Urothelium cell line (cell line): ENCODE measurements at regions not wholly inside any gene's neighbourhood (a gene's known extent, or its start where the extent isn't known, plus 50 kb on each side); places are given as distances from the start of the nearest gene placed in this dataset.

Experiments
- DNase-seq: peaks from one replicate; pipeline ENCODE4 v3.0.0; 2011; ENCODE audit warnings: low spot score, mixed read lengths
- FAIRE-seq: peaks from 2 replicates; lab custom pipeline; 2011; peaks lifted over from hg19 to GRCh38; lab: Jason Lieb, UNC

- DNase-seq (no peak), FAIRE-seq (no peak)
Measured at GRCh38 chr13:105445796-105446195, 1089.7 kb downstream of the EFNB2 start.

DNA sequence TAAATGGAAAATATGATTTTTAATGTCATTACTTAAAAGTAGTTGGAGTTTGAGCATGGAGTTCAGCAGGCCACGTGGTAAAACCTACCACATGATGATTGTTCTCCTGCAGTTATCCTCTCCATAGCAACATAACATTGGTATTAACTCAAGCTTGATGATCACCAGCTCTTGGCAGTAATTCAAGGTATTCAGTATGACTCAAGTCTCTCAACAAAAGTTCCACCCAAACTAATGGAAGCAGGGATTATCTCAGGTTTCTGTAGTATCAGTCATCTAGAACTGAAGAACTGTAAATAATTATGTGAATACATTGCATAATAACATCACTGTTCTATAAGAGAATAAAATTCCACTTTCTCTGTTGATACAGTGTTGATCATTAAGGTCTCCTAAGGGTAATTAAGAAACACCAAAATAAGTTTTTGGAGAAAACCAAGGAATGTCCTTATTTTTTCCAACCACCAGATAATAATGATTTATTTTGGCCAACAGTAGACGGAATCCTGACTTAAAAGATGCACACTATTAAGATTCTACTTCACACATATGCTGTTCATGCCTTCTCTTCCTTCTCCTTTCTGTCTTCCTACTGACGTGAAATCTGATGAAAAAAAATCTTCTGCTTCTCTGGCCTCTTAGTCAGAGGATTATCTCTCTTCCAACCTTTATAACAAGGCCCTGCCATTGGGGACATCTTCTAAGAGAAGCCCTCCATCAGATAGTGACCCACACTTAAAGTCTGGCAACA, 1092.3 kb downstream of the EFNB2 start:
- FAIRE-seq, result no peak

GRCh38 chr13:105442040-105442439, 1093.4 kb downstream of the EFNB2 start:
- no peak for FAIRE-seq
- DNase-seq, result no peak

More for the DNA sequence above, 1092.3 kb downstream of the EFNB2 start:
- peak; percentile 65 for DNase-seq

DNA sequence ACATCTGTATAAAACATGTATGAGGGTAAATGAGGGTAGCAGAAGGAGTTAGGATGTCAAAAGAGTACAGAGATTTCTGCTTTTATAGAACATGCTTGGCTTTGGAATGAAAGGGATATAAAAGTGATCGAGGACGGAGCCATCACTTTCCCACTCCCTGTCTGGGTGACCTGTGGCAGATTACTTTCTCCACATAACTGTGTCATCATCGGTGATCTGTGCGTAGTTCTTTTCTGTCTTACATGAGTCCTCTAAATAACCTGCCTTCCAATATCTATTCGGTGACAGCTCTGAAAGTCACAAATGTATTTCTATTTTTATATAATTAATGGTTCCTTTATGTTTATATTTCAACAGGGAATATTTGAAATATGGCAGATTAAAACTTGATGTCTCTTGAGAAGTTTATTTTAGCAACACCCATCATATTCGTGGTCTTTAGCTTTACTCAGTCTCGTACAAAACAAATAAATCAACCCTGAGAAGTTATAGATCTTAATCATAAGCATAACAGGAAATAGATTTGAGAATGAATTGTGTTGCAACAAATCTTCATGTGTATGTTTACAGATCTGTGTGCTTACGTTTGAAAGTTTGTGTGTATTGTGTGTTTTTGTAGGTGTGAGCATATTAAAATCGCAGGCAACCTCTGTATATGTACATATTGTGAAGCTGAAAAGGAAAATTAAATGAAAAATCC, 1094.3 kb downstream of the EFNB2 start:
- DNase-seq (no peak), FAIRE-seq (no peak)

- no peak for FAIRE-seq
Measured at GRCh38 chr13:105436943-105437342, 1098.5 kb downstream of the EFNB2 start.

GRCh38 chr13:105432438-105432837, 1103.0 kb downstream of the EFNB2 start:
- no peak for DNase-seq
- FAIRE-seq, result no peak

More at GRCh38 chr13:105436943-105437342, 1098.5 kb downstream of the EFNB2 start:
- DNase-seq, result no peak

DNA sequence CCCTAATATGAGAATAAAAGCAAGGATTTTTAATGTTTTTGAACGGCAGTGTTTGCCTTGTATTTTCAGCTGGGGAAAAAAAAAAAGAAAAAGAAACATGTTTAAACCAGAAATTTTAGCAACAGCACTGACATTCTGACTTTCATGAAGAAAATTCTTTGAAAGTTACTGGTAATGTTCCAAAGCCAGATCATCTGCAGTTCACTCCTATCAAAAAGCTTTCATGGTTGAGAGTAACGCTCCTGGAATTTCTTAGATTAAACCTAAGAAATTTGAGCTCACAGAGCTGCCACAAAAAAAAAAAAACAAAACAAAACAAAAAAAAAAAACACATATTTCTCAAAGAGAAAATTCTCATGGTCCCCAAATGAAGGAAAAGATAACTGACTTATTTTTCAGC, 1106.7 kb downstream of the EFNB2 start:
- FAIRE-seq, result no peak
- no peak for DNase-seq

DNA sequence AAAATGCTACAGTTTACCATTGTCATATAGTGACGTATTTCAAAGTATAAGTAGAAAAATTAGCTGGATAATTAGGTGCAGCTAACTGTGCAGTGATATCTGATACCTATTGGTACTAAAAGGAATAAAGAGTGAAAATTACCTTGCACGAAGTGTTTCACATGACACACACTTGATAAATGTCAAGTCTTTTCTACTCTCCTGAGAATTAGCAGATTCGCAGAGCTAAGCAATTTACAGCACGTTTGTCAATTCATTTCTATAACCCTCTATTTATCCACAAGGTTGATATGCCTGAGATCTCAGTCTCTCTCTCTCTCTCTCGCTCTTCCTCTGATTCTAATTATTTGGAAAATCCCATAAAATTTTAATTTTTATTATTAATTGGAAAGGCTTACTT, 1109.0 kb downstream of the EFNB2 start:
- DNase-seq (no peak), FAIRE-seq (no peak)

GRCh38 chr13:105414639-105415038, 1120.8 kb downstream of the EFNB2 start:
- DNase-seq (no peak), FAIRE-seq (no peak)

GRCh38 chr13:105412171-105412570, 1123.3 kb downstream of the EFNB2 start:
- DNase-seq (no peak), FAIRE-seq (no peak)

- DNase-seq, result peak; percentile 21
- no peak for FAIRE-seq
Measured at GRCh38 chr13:105410602-105411001, 1124.9 kb downstream of the EFNB2 start.

GRCh38 chr13:105406551-105406950, 1128.9 kb downstream of the EFNB2 start:
- FAIRE-seq, result no peak
- no peak for DNase-seq

GRCh38 chr13:105403086-105403485, 1132.4 kb downstream of the EFNB2 start:
- no peak for DNase-seq
- FAIRE-seq, result no peak

DNA sequence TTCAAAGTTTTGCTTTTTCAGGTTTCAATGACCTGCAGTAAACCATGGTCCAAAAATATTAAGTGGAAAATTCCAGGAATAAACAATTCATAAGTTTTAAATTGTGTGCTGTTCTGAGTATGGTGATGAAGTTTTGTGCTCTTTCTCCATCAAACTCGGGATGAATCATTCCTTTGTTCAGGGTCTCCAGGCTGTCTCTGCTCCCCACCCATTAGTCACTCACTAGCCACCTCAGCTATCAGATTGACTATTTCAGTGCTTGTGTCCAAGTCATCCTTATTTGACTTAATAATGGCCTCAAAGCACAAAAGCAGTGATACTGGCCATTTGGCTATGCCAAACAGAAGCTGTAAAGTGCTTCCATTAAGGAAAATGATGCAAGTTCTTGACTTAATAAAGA, 1140.4 kb downstream of the EFNB2 start:
- no peak for FAIRE-seq
- DNase-seq, result no peak

- FAIRE-seq, result no peak
- no peak for DNase-seq
Measured at GRCh38 chr13:105389373-105389772, 1146.1 kb downstream of the EFNB2 start.

DNA sequence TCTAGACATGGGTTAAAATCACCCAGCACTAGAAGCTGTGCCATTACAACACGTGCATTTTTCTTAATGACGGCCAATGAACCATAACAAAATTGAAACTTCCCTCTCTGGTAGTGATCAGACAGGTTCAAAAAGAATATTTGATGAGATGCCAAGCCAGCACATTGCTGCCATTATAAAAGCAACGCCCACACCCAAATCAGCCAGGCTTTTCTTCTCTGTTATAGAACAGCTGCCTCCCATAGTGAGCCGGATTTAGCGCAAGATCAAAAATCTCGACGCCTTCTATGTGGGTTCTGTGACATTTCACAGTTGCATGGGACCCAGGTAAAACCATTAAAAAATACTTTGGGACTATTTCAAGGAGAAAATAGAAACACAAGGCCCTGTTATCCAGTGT, 1158.0 kb downstream of the EFNB2 start:
- no peak for DNase-seq
- FAIRE-seq, result no peak

GRCh38 chr13:105370011-105370650, 1165.3 kb downstream of the EFNB2 start:
- FAIRE-seq, result no peak
- no peak for DNase-seq

DNA sequence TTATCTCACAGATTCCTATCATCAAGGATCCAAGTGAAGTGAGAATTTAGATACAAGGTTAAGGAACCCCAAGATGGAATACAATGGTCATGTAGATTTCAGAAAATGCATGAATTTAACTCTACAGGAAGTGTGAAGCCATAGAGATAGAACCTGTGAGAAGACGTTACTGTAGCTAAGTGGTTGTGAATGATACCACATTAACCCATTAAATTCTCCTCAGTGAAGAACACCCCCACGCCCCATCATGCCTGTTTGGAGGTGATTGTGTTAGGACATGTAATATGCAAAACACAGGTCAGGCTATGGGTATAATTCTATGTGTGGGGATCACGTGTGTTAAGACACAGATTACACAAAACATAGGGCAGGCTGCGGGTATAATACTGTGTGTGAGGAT, 1166.7 kb downstream of the EFNB2 start:
- no peak for DNase-seq
- FAIRE-seq, result no peak

GRCh38 chr13:105365831-105366230, 1169.6 kb downstream of the EFNB2 start:
- no peak for FAIRE-seq

DNA sequence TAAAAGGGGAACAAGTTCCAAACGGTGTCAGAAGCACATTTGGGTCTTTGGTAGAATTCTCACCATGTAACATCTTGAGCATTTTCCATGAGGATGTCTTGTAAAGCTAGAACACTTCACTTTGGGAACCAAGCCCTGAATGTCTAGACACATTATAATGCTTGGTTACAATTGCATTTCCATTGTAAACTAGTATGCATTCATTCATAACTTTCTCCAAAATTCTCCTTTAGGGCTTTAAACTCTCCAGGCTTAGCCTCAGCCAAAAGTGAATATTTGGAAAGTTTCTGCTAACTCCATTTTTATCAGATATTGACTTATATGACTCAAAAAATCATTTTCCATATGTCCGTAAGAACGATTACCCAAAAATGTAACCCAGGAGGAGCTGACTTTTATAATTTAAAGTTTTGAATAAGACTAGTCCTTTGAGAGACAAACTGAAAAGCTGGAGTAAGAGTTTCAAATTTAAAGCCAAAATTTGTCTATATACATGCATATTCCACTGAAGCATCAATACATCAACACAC, 1170.4 kb downstream of the EFNB2 start:
- FAIRE-seq, result no peak
- no peak for DNase-seq

More at GRCh38 chr13:105365831-105366230, 1169.6 kb downstream of the EFNB2 start:
- no peak for DNase-seq

DNA sequence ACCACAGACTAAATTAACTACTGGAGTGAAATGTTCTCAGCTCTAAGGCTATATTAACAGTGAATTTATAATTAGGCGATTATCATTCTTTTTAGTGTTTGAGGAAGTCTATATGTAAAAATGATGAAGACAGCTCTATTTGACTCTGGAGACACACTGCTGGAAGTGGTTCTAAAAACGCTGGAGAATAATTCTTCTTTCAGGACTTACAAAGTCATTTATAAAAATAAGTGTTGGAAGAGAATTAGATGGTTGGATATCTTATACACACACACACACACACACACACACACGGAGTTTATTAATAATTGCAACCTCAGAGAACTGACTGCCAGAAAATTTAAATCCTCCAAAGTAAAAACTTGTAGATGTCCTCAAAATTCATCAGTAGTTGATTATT, 1171.3 kb downstream of the EFNB2 start:
- FAIRE-seq (no peak), DNase-seq (no peak)
